ENCODE measurements at regions not wholly inside any gene's neighbourhood (a gene's known extent, or its start where the extent isn't known, plus 50 kb on each side); places are given as distances from the start of the nearest gene placed in this dataset.

DNA sequence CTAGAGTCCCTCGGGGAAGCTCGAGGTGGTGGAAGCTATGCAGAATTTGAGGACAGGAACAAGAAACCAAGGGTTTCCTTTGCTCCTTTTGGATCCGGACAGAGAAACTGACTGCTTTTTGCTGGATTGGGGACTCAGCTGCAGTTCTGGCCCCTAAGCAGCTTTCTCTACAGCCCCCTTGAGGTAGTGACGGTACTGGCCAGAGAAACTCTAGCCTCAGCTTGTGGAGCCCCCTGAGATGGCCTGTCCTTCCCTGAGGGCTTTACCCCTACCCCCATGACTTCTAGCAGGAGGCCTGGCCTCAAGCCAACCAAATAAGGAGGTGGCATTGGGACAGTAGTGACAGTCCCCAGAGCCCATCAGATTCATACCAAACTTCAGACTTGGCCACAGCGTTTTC is 118.1 kb downstream of the IRX5 start:
- no peaks in the 10 kb centered on the region for H3K4me1 Mint-ChIP-seq (ENCODE audit: low read depth)
- H3K36me3 Mint-ChIP-seq (ENCODE audit: low read depth): no peaks in the 10 kb centered on the region
- intact Hi-C loops (cut with micrococcal nuclease): no loop called here
- H3K4me3 Mint-ChIP-seq (ENCODE audit: low read depth): no peak overlapping the region
- H3K27ac Mint-ChIP-seq: no peak overlapping the region
- no peaks in the 10 kb centered on the region for H3K27me3 Mint-ChIP-seq (ENCODE audit: low read depth)
- H3K9me3 Mint-ChIP-seq: no peaks in the 10 kb centered on the region
- no peak for DNase-seq (ENCODE audit: low spot score)

DNA sequence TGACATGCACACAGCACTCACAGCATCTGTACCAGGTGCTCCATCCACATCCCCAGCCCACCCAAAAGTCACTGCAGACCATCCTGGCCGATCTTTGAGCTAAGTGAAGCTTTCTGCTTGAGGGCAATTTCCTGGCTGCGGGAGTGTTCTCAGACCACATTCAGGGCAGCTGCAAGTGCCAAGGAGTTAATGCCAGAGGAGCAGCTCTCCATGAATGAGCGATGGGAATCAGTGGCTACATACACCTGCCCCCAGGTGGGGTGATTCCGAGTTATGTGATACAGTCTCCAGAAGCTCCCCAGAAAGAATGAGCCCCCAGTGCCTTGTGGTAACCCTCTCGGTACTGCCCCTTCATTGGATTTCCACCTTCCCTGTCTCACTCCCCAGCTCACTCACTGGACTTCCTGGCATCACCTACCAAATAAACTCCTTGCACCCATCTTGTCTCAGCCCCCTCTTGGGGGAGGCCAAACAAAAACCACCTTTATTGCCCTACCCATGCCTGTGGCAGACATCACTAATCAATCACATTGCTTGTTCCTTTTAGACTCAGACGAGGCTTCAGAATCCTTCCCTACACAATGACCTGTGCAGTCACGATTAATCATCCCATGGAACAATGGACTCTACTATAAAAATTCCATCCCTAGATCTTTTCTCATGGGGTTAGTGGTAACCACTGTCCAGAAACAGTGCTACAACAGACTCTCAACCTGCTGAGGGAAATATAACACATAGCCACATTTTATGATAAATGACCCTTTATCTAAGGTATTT is 121.1 kb downstream of the IRX5 start:
- Mint-ChIP-seq H3K4me1 (ENCODE audit: low read depth) (no peaks in the 10 kb centered on the region), H3K27ac (no peak overlapping the region), H3K9me3 (no peaks in the 10 kb centered on the region), H3K4me3 (ENCODE audit: low read depth) (no peak overlapping the region), H3K36me3 (ENCODE audit: low read depth) (no peaks in the 10 kb centered on the region), H3K27me3 (ENCODE audit: low read depth) (peaks cover 12% of the 10 kb centered on the region)
- DNase-seq (ENCODE audit: low spot score): no peak
- intact Hi-C loops (cut with micrococcal nuclease): no loop called here

DNA sequence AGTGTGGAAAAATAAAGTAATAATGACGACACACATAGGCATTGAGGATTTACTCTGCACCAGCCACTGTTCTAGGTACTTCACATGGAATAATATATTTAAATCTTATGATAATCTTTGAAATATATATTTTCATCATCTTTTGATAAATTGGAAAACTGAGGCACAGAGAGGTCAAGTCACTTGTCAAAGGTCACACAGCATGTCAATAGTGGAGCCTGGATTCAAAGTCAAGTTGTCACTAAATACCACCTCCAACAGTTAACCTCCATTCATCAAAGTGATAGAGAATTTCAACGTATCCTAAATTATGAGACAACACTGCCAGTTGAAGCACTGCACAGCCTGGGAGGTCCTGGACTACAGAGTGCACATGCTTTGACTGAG is 121.7 kb downstream of the IRX5 start:
- H3K9me3 Mint-ChIP-seq: no peaks in the 10 kb centered on the region
- no peak for DNase-seq (ENCODE audit: low spot score)
- no peak overlapping the region for H3K27ac Mint-ChIP-seq
- no peak overlapping the region for H3K4me3 Mint-ChIP-seq (ENCODE audit: low read depth)
- peaks cover 17% of the 10 kb centered on the region for H3K27me3 Mint-ChIP-seq (ENCODE audit: low read depth)
- H3K4me1 Mint-ChIP-seq (ENCODE audit: low read depth): no peaks in the 10 kb centered on the region
- H3K36me3 Mint-ChIP-seq (ENCODE audit: low read depth): no peaks in the 10 kb centered on the region
- intact Hi-C loops (cut with micrococcal nuclease): no loop called here

DNA sequence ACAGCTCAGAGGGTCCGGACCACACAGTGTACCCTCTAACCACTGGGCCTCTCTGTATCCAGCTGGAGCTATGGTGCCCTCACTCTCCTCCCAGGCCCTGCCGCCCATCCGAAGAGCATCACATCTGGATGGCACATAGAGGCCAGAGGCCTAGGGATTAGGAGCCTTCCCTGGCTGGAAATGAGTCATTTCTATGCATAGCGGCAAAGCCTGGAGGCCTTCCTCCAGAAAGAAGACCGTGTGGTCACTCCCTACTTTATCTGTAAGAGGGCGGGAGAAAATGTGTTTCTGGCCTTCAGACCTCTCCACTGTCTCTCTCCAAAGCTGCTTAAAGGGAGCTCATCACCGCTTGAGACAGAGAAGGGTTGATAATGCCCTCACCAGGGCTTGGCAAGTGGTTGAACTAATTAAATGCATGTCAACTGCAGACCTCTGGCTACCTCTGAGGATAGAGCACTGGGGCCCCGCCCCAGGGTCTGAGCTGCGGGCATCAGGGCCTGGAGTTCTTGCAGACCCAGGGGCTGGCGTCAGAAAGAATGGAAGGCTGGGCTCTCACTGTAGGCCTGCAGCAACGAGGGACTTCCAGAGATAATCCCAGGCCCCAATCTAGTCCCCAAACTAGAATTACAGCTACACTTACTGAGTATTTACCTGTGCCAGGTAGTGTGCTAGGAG is 122.2 kb downstream of the IRX5 start:
- H3K27ac Mint-ChIP-seq: no peak overlapping the region
- no peak overlapping the region for H3K4me3 Mint-ChIP-seq (ENCODE audit: low read depth)
- no peaks in the 10 kb centered on the region for H3K36me3 Mint-ChIP-seq (ENCODE audit: low read depth)
- no peak for DNase-seq (ENCODE audit: low spot score)
- H3K9me3 Mint-ChIP-seq: no peaks in the 10 kb centered on the region
- no peaks in the 10 kb centered on the region for H3K4me1 Mint-ChIP-seq (ENCODE audit: low read depth)
- peaks cover 19% of the 10 kb centered on the region for H3K27me3 Mint-ChIP-seq (ENCODE audit: low read depth)
- intact Hi-C loops (cut with micrococcal nuclease): no loop called here

DNA sequence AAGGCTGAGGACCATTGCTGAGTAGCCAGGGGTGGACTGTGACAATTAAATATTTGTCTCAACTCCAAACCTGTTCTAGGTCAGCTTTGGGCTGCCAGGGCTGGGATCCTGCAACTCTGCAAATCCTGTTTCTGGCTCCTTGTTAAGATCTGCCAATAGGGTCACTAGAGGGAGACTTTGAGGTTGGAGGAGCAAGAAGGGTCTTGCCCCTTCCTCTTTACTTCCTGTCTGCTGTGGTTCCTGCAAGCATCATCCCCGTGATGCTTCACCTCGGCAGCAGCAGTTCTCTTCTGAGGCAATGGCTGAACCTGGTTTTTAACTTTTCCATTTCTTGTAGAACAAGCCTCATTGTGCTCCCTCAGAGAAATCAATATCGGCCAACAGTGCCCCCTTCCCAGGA is 124.6 kb downstream of the IRX5 start:
- Mint-ChIP-seq H3K9me3 (no peaks in the 10 kb centered on the region), H3K27ac (no peak overlapping the region), H3K4me3 (ENCODE audit: low read depth) (no peak overlapping the region), H3K4me1 (ENCODE audit: low read depth) (no peaks in the 10 kb centered on the region), H3K36me3 (ENCODE audit: low read depth) (no peaks in the 10 kb centered on the region), H3K27me3 (ENCODE audit: low read depth) (peaks cover 32% of the 10 kb centered on the region)
- intact Hi-C loops (cut with micrococcal nuclease): no loop called here
- no peak for DNase-seq (ENCODE audit: low spot score)

DNA sequence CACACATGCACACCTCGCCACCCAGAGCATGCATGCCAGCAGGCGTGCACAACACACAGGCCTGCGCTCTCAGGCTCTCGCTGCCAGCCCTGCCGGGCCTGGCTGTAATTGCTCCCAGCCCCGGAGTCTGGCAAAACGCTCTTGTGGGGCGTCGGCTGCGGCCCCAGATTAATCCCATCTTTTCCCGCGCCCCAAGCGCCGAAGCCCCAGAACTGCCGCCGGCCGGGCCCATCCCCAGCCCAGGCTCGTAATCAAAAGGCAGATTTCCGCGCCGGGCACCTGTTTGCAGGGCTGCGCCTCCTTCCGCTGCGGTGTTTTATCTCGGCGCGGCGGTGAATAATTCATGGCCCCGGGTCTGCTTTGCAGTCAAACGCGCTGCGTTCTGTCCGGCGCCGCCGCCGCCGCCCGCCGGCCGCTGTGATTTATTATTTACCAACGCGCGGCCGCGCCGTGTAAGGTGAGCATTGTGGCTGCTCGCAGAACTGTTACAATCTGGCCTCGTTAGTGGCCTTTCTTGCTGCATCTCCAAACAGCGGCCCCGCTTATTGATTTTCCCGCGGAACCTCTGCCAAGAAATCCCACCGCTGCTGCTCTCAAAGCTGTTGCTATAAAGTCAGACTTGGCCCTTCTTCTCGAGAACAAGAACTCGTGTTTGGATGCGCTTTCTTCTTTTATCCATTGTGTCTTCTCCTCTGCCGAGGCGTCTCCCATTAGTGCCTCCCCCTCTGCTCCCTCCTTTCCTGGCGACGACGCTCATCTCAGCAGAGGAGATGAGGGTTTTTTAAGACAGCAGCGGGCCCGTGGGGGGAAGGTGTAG is 126.1 kb downstream of the IRX5 start:
- Mint-ChIP-seq H3K4me1 (ENCODE audit: low read depth) (no peaks in the 10 kb centered on the region), H3K4me3 (ENCODE audit: low read depth) (no peak overlapping the region), H3K36me3 (ENCODE audit: low read depth) (no peaks in the 10 kb centered on the region), H3K27ac (no peak overlapping the region), H3K9me3 (no peaks in the 10 kb centered on the region), H3K27me3 (ENCODE audit: low read depth) (peaks cover 32% of the 10 kb centered on the region)
- DNase-seq (ENCODE audit: low spot score): no peak
- intact Hi-C loops (cut with micrococcal nuclease): no loop called here

DNA sequence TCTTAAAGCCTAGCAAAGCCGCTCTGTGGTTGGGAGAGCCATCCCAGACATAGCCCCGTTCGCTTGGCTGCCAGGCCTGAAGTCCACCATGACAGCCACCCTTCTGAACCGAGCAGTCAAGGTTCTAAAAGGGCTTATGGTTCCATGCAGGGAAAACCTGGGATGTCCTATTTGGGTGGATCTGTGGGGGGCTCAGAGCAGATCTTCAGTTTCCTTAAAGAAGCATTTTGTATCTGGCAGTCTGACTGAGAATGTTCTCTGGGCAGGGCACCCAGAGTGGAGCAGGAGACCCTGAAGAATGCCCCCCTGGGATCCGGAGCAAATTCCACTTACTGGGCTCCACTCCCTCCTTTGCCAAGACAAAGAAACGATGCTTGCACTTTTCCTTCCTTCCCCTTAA is 127.2 kb downstream of the IRX5 start:
- Mint-ChIP-seq H3K27ac (no peak overlapping the region), H3K36me3 (ENCODE audit: low read depth) (no peaks in the 10 kb centered on the region), H3K4me1 (ENCODE audit: low read depth) (no peaks in the 10 kb centered on the region), H3K4me3 (ENCODE audit: low read depth) (no peak overlapping the region), H3K27me3 (ENCODE audit: low read depth) (peaks cover 32% of the 10 kb centered on the region), H3K9me3 (no peaks in the 10 kb centered on the region)
- intact Hi-C loops (cut with micrococcal nuclease): no loop called here
- DNase-seq (ENCODE audit: low spot score): no peak

DNA sequence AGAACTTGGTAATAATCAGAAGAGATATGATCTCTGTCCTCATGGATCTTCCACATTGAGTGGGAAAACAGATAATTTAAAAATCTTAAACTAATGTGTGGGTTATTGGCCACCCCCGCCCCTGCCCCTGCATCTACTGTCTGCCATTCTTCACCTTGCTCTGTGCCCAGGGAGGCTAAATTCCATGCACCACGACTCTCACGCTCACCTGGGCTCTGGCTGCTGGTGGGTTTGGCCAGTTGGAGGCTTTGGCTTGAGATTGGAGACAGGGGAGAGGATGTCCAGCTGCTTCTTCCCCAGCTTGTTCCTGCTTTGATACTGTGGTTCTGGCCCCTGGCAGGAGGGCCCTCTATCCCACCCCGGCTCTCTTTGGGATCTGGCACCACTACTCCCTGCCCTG is 127.9 kb downstream of the IRX5 start:
- H3K27me3 Mint-ChIP-seq (ENCODE audit: low read depth): peaks cover 32% of the 10 kb centered on the region
- intact Hi-C loops (cut with micrococcal nuclease): no loop called here
- H3K9me3 Mint-ChIP-seq: no peaks in the 10 kb centered on the region
- no peak for DNase-seq (ENCODE audit: low spot score)
- H3K4me3 Mint-ChIP-seq (ENCODE audit: low read depth): no peak overlapping the region
- H3K4me1 Mint-ChIP-seq (ENCODE audit: low read depth): no peaks in the 10 kb centered on the region
- H3K36me3 Mint-ChIP-seq (ENCODE audit: low read depth): no peaks in the 10 kb centered on the region
- H3K27ac Mint-ChIP-seq: no peak overlapping the region

DNA sequence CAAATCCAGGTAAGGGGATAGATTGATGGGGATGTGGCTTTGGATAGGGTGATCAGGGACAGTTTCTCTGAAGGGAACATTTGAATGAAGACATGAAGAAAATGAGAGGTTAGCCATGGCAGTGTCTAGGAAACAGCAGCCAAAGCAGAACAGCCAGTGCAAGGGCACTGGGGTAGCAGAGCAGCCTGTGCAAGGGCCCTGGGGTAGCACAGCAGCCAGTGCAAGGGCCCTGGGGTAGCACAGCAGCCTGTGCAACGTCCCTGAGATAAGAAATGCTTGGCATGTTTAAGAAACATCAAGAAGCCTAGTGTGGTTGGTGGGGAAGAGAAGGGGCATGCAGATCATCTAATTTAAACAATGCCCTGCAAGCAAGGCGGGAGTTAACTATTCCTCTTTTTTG is 128.5 kb downstream of the IRX5 start:
- Mint-ChIP-seq H3K4me1 (ENCODE audit: low read depth) (no peaks in the 10 kb centered on the region), H3K4me3 (ENCODE audit: low read depth) (no peak overlapping the region), H3K36me3 (ENCODE audit: low read depth) (no peaks in the 10 kb centered on the region), H3K27ac (no peak overlapping the region), H3K9me3 (no peaks in the 10 kb centered on the region), H3K27me3 (ENCODE audit: low read depth) (peaks cover 32% of the 10 kb centered on the region)
- no peak for DNase-seq (ENCODE audit: low spot score)
- intact Hi-C loops (cut with micrococcal nuclease): no loop called here

DNA sequence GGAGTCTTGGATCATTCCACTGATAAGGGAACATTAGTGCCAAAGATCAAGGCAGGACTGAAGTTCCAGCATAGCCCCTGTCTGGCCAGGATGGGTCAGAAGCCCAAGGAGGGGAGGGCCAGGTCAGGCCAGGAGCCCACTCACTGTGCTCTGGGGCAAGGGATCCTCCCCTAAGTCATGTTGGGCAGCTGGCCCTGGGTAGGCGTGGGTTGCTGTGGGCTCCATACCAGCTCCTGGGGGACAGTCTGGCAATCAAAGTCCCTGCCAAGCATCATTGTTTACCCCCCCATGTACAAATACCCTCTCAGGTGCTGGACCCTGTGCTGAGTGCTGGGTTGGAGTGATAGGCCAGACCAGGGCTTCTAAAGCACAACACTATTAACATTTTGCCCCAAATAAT is 130.5 kb downstream of the IRX5 start:
- peaks cover 27% of the 10 kb centered on the region for H3K27me3 Mint-ChIP-seq (ENCODE audit: low read depth)
- H3K4me3 Mint-ChIP-seq (ENCODE audit: low read depth): no peak overlapping the region
- H3K4me1 Mint-ChIP-seq (ENCODE audit: low read depth): no peaks in the 10 kb centered on the region
- H3K36me3 Mint-ChIP-seq (ENCODE audit: low read depth): no peaks in the 10 kb centered on the region
- H3K27ac Mint-ChIP-seq: no peak overlapping the region
- intact Hi-C loops (cut with micrococcal nuclease): no loop called here
- H3K9me3 Mint-ChIP-seq: no peaks in the 10 kb centered on the region
- DNase-seq (ENCODE audit: low spot score): no peak

DNA sequence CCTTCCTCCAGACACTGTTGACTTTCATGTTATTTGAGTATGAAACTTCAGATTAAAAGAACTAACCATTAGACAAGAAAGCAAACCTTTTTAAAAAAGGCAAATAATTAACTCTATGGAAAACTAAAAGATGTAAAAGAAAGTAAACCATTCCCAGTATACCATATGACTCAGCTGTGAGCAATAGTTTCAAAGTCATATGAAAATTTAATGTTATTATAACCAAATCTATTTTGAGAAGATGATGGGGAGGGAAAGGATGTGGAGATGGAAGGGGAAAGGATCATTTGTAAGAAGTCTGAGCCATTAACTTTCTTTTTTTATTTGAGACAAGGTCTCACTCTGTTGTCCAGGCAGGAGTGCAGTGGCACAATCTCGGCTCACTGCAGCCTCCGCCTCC is 131.8 kb downstream of the IRX5 start:
- Mint-ChIP-seq H3K27me3 (ENCODE audit: low read depth) (peaks cover 14% of the 10 kb centered on the region), H3K36me3 (ENCODE audit: low read depth) (no peaks in the 10 kb centered on the region), H3K4me3 (ENCODE audit: low read depth) (no peak overlapping the region), H3K9me3 (no peaks in the 10 kb centered on the region), H3K4me1 (ENCODE audit: low read depth) (no peaks in the 10 kb centered on the region), H3K27ac (no peak overlapping the region)
- no peak for DNase-seq (ENCODE audit: low spot score)
- intact Hi-C loops (cut with micrococcal nuclease): no loop called here

DNA sequence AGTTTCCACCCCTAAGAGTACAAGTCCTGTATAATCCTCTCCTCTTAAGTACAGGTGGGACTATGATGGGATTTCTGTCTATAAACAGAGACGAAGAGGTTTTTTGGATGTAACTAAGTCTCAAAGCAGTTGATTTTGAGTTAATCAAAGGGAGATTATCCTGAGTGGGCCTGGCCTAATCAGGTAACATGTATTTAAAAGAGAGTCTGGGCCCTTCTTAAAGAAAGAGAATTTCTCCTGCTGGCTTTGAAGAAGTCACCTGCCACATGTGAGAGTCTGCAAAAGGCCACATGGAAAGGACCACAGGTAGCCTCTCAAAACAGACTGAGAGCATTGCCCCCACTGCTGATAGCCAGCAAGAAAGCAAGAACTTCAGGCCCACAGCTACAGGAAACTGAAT is 142.3 kb downstream of the IRX5 start:
- H3K36me3 Mint-ChIP-seq (ENCODE audit: low read depth): no peaks in the 10 kb centered on the region
- no peaks in the 10 kb centered on the region for H3K4me1 Mint-ChIP-seq (ENCODE audit: low read depth)
- intact Hi-C loops (cut with micrococcal nuclease): no loop called here
- H3K9me3 Mint-ChIP-seq: no peaks in the 10 kb centered on the region
- H3K27me3 Mint-ChIP-seq (ENCODE audit: low read depth): no peaks in the 10 kb centered on the region
- no peak overlapping the region for H3K27ac Mint-ChIP-seq
- no peak overlapping the region for H3K4me3 Mint-ChIP-seq (ENCODE audit: low read depth)
- DNase-seq (ENCODE audit: low spot score): no peak

DNA sequence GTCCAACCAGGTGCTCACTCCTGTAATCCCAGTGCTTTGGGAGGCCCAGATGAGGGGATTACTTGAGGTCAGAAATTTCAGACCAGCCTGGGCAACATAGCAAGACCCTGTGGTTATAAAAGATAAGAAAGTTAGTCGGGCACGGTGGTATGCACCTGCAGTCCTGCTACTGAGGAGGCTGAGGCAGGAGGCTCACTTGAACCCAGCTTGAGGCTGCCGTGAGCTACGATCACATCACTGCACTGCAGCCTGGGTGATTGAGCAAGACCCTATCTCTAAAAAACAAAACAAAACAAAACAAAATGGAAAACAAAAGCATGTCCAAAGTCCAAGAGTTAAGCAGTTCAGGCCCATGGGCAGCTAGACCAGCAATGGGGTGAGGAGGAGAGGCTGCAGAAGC is 143.2 kb downstream of the IRX5 start:
- DNase-seq (ENCODE audit: low spot score): no peak
- Mint-ChIP-seq H3K4me3 (ENCODE audit: low read depth) (no peak overlapping the region), H3K27ac (no peak overlapping the region), H3K9me3 (no peaks in the 10 kb centered on the region), H3K36me3 (ENCODE audit: low read depth) (no peaks in the 10 kb centered on the region), H3K27me3 (ENCODE audit: low read depth) (no peaks in the 10 kb centered on the region), H3K4me1 (ENCODE audit: low read depth) (no peaks in the 10 kb centered on the region)
- intact Hi-C loops (cut with micrococcal nuclease): no loop called here

All from activated T-helper 2 cell treated with anti-CD3 and anti-CD28 coated beads, Interferon-gamma antibody, Interleukin-2, Interleukin-4, amounts not matched to agents 10 μg/mL and 5 μg/mL and 100 μg/mL, durations not matched to agents 14 hours and 24 hours and 36 hours (primary cell).